Natural killer cell (primary cell): ENCODE measurements at regions not wholly inside any gene's neighbourhood (a gene's known extent, or its start where the extent isn't known, plus 50 kb on each side); places are given as distances from the start of the nearest gene placed in this dataset.

ENCODE experiments used
- ATAC-seq, 3 donors: fragments of 150-1000 bp in 2 of 3; fragments of 200-7000 bp in 1 of 3; cut with Tn5 transposase; 1 replicate in 1 of 3; 2 replicates in 2 of 3; pipeline ENCODE4 v1.10.0; 2021; ENCODE audit warnings: mild to moderate bottlenecking in 2 of 3, moderate library complexity in 2 of 3
- DNase-seq, 2 donors: peaks; one replicate each; pipeline versions ENCODE4 v3.0.0 to v3.0.0-alpha.2; 2013 to 2021; ENCODE audit warnings: mixed read lengths in 1 of 2
- H3K27ac ChIP-seq: one replicate; pipeline ENCODE4 v1.5.1; 2013; ENCODE audit warnings: mild to moderate bottlenecking, low read length
- H3K27me3 ChIP-seq: one replicate; pipeline ENCODE4 v1.6.1; 2013; ENCODE audit warnings: low read length; ENCODE audit not compliant: control insufficient read depth, insufficient read depth
- H3K36me3 ChIP-seq: one replicate; pipeline ENCODE4 v1.6.1; 2013; ENCODE audit warnings: low read length; ENCODE audit not compliant: control insufficient read depth, insufficient read depth
- H3K4me1 ChIP-seq: one replicate; pipeline ENCODE4 v1.6.1; 2013; ENCODE audit warnings: low read length; ENCODE audit not compliant: control insufficient read depth, insufficient read depth
- H3K4me3 ChIP-seq: one replicate; pipeline ENCODE4 v1.5.1; 2013; ENCODE audit warnings: low read length
- H3K9me3 ChIP-seq: one replicate; pipeline ENCODE4 v1.6.1; 2013; ENCODE audit warnings: low read length; ENCODE audit not compliant: control insufficient read depth, insufficient read depth
- H3K27ac Mint-ChIP-seq, 2 donors: one replicate each; pipeline ENCODE4 v1.8.0; 2022; ENCODE audit warnings: mild to moderate bottlenecking in 2 of 2, mixed read lengths in 2 of 2, moderate library complexity in 1 of 2
- H3K27me3 Mint-ChIP-seq, 2 donors: one replicate each; pipeline ENCODE4 v1.8.0; 2022; ENCODE audit warnings: low read depth in 2 of 2, mixed read lengths in 2 of 2
- H3K36me3 Mint-ChIP-seq: one replicate; pipeline ENCODE4 v1.8.0; 2022; ENCODE audit warnings: mixed read lengths
- H3K4me1 Mint-ChIP-seq, 2 donors: one replicate each; pipeline ENCODE4 v1.8.0; 2022; ENCODE audit warnings: mixed read lengths in 2 of 2
- H3K4me3 Mint-ChIP-seq: one replicate; pipeline ENCODE4 v1.8.0; 2022; ENCODE audit warnings: mild to moderate bottlenecking, moderate library complexity, mixed read lengths
- H3K9me3 Mint-ChIP-seq, 2 donors: one replicate each; pipeline ENCODE4 v1.8.0; 2022; ENCODE audit warnings: mixed read lengths in 2 of 2
- WGBS: methylation state at CpG from one replicate; pipeline ENCODE4 v1.1.7; 2013; ENCODE audit warnings: missing lambda C conversion rate; ENCODE audit not compliant: insufficient coverage; 5-methylcytosine and 5-hydroxymethylcytosine counted together
- intact Hi-C: fragments of 100-400 bp; cut with micrococcal nuclease; formaldehyde crosslinking; loops from one replicate; pipeline ENCODE4 v1.14.2; 2022
- TF ChIP-seq, protein P1 (sequence below): fragments of 200-600 bp; IDR thresholded peaks from one replicate; pipeline ENCODE4 v1.8.0; 2022; ENCODE audit warnings: antibody characterized with exemption

GRCh38 chr15:77807611-77808010, 174.9 kb upstream of the LINGO1 start:
- no peaks in the 10 kb centered on the region for H3K4me1 Mint-ChIP-seq
- H3K9me3 ChIP-seq = no peaks in the 10 kb centered on the region
- ATAC-seq (no peak), DNase-seq (no peak)
- no peak overlapping the region for H3K4me3 Mint-ChIP-seq
- H3K9me3 Mint-ChIP-seq = no peaks in the 10 kb centered on the region
- H3K36me3 Mint-ChIP-seq = no peaks in the 10 kb centered on the region
- H3K27me3 Mint-ChIP-seq = peaks cover 0 to 7% of the 10 kb centered on the region in 2 donors
- no peak overlapping the region for H3K27ac Mint-ChIP-seq
- H3K27ac ChIP-seq = no peak overlapping the region
- H3K4me3 ChIP-seq = no peak overlapping the region
- intact Hi-C loops = no loop called here
- TF ChIP-seq, protein P1, sequence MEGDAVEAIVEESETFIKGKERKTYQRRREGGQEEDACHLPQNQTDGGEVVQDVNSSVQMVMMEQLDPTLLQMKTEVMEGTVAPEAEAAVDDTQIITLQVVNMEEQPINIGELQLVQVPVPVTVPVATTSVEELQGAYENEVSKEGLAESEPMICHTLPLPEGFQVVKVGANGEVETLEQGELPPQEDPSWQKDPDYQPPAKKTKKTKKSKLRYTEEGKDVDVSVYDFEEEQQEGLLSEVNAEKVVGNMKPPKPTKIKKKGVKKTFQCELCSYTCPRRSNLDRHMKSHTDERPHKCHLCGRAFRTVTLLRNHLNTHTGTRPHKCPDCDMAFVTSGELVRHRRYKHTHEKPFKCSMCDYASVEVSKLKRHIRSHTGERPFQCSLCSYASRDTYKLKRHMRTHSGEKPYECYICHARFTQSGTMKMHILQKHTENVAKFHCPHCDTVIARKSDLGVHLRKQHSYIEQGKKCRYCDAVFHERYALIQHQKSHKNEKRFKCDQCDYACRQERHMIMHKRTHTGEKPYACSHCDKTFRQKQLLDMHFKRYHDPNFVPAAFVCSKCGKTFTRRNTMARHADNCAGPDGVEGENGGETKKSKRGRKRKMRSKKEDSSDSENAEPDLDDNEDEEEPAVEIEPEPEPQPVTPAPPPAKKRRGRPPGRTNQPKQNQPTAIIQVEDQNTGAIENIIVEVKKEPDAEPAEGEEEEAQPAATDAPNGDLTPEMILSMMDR = no peak
- H3K27me3 ChIP-seq = no peaks in the 10 kb centered on the region
- no peaks in the 10 kb centered on the region for H3K4me1 ChIP-seq
- 89% methylated on average over 8 of the region's 9 CpGs for WGBS
- no peaks in the 10 kb centered on the region for H3K36me3 ChIP-seq

GRCh38 chr15:77807115-77807514, 174.4 kb upstream of the LINGO1 start:
- Histone ChIP-seq H3K4me1 (no peaks in the 10 kb centered on the region), H3K36me3 (no peaks in the 10 kb centered on the region), H3K27me3 (no peaks in the 10 kb centered on the region), H3K27ac (no peak overlapping the region), H3K9me3 (no peaks in the 10 kb centered on the region), H3K4me3 (no peak overlapping the region)
- intact Hi-C loops = no loop called here
- ATAC-seq (no peak), DNase-seq (no peak)
- no peak overlapping the region for H3K4me3 Mint-ChIP-seq
- peaks cover 0 to 7% of the 10 kb centered on the region in 2 donors for H3K27me3 Mint-ChIP-seq
- WGBS = 85% methylated on average over 6 of the region's 6 CpGs
- H3K36me3 Mint-ChIP-seq = no peaks in the 10 kb centered on the region
- H3K9me3 Mint-ChIP-seq = no peaks in the 10 kb centered on the region
- H3K4me1 Mint-ChIP-seq = no peaks in the 10 kb centered on the region
- H3K27ac Mint-ChIP-seq = no peak overlapping the region
- TF ChIP-seq, protein P1 = no peak

DNA sequence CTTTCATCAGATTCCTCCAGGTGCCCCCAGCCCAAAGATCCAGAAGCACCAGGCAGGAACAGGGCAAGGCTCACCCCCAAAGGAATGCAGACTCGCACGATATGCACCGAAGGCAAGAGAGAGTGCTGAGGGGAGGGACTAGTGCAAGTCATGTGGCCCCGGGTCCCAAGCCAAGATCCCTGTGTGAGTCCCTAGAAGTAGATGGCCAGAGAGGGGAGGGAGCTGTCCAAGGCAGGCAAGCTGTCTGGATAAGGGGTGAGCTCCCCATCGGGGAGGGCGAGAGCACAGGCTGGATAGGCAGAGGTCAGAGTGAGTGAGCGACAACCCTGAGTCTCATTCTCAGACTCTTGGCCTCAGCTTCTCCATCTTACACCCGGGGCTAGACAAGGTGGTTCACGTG, 171.5 kb upstream of the LINGO1 start:
- H3K4me3 ChIP-seq = no peak overlapping the region
- H3K27me3 ChIP-seq = no peaks in the 10 kb centered on the region
- no peaks in the 10 kb centered on the region for H3K36me3 ChIP-seq
- Mint-ChIP-seq H3K27ac (no peak overlapping the region), H3K27me3 (peaks cover 7 to 13% of the 10 kb centered on the region in 2 donors), H3K4me3 (no peak overlapping the region), H3K4me1 (no peaks in the 10 kb centered on the region), H3K36me3 (no peaks in the 10 kb centered on the region), H3K9me3 (no peaks in the 10 kb centered on the region)
- TF ChIP-seq, protein P1 = no peak
- ATAC-seq (no peak), DNase-seq (no peak)
- intact Hi-C loops = no loop called here
- H3K4me1 ChIP-seq = no peaks in the 10 kb centered on the region
- WGBS = 87% methylated on average over 9 of the region's 9 CpGs
- H3K27ac ChIP-seq = no peak overlapping the region
- H3K9me3 ChIP-seq = no peaks in the 10 kb centered on the region

- Mint-ChIP-seq H3K27me3 (peaks cover 7 to 13% of the 10 kb centered on the region in 2 donors), H3K36me3 (no peaks in the 10 kb centered on the region), H3K4me1 (no peaks in the 10 kb centered on the region), H3K27ac (no peak overlapping the region), H3K4me3 (no peak overlapping the region), H3K9me3 (no peaks in the 10 kb centered on the region)
- H3K36me3 ChIP-seq = no peaks in the 10 kb centered on the region
- no peaks in the 10 kb centered on the region for H3K9me3 ChIP-seq
- DNase-seq = no peak
- intact Hi-C loops = no loop called here
- no peaks in the 10 kb centered on the region for H3K4me1 ChIP-seq
- H3K4me3 ChIP-seq = no peak overlapping the region
- 60% methylated on average over 3 of the region's 3 CpGs for WGBS
- no peak for ATAC-seq
- H3K27ac ChIP-seq = no peak overlapping the region
- H3K27me3 ChIP-seq = no peaks in the 10 kb centered on the region
- TF ChIP-seq, protein P1 = no peak
Observed at GRCh38 chr15:77803487-77803886, 170.8 kb upstream of the LINGO1 start.
